OCI-LY7 (cell line): ENCODE measurements at regions not wholly inside any gene's neighbourhood (a gene's known extent, or its start where the extent isn't known, plus 50 kb on each side); places are given as distances from the start of the nearest gene placed in this dataset.

ENCODE experiments used
- EZH2phosphoT487 ChIP-seq: fragments of 200-600 bp; sonication (generic); IDR thresholded peaks from 2 replicates; pipeline ENCODE4 v1.6.1; 2018; ENCODE audit warnings: low read depth, borderline replicate concordance, mild to moderate bottlenecking, mixed run types, antibody characterized with exemption, low read length, moderate library complexity, mixed read lengths
- TF ChIP-seq, protein P1 (sequence below): fragments of 200-600 bp; sonication (generic); conservative IDR thresholded peaks from 2 replicates; pipeline ENCODE4 v1.5.1; 2014; ENCODE audit warnings: mild to moderate bottlenecking, antibody characterized with exemption, low read length, moderate library complexity, mixed read lengths

DNA sequence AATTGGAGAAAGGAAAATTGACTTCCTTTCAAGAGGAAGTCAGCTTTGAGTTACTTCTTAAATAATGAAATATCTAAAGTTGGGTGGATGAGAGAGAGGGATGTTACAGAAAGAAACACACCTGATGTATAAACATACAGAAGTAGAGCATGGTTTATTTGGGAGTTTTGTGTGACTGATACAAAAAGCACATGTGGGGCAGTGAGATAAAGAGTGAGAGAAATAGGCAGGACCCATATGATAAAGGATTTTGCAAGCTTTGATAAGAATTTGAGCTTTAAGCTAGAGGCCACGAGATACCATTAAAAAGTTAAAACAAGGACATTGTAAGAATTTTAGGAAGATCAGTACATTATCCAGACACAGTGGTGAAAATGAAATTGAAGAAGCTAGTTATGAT is 263.3 kb upstream of the GPRIN3 start:
- TF ChIP-seq, protein P1, sequence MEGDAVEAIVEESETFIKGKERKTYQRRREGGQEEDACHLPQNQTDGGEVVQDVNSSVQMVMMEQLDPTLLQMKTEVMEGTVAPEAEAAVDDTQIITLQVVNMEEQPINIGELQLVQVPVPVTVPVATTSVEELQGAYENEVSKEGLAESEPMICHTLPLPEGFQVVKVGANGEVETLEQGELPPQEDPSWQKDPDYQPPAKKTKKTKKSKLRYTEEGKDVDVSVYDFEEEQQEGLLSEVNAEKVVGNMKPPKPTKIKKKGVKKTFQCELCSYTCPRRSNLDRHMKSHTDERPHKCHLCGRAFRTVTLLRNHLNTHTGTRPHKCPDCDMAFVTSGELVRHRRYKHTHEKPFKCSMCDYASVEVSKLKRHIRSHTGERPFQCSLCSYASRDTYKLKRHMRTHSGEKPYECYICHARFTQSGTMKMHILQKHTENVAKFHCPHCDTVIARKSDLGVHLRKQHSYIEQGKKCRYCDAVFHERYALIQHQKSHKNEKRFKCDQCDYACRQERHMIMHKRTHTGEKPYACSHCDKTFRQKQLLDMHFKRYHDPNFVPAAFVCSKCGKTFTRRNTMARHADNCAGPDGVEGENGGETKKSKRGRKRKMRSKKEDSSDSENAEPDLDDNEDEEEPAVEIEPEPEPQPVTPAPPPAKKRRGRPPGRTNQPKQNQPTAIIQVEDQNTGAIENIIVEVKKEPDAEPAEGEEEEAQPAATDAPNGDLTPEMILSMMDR: no peak
- no peak for TF ChIP-seq EZH2phosphoT487
